Progenitor cell of endocrine pancreas (in vitro differentiated cells): ENCODE measurements at regions not wholly inside any gene's neighbourhood (a gene's known extent, or its start where the extent isn't known, plus 50 kb on each side); places are given as distances from the start of the nearest gene placed in this dataset.

Experiments
- DNase-seq: peaks from one replicate; pipeline ENCODE4 v3.0.0; 2021; ENCODE audit warnings: low spot score; ENCODE audit not compliant: unreplicated experiment
- H3K27ac Mint-ChIP-seq: 2 replicates; pipeline ENCODE4 v1.8.0; 2021; ENCODE audit warnings: mild to moderate bottlenecking, moderate library complexity, mixed read lengths
- H3K27me3 Mint-ChIP-seq: 2 replicates; pipeline ENCODE4 v1.8.0; 2021; ENCODE audit warnings: mixed read lengths
- H3K36me3 Mint-ChIP-seq: 2 replicates; pipeline ENCODE4 v1.8.0; 2022; ENCODE audit warnings: mixed read lengths; ENCODE audit not compliant: insufficient read depth
- H3K4me1 Mint-ChIP-seq: 2 replicates; pipeline ENCODE4 v1.8.0; 2021; ENCODE audit warnings: low read depth, mixed read lengths
- H3K4me3 Mint-ChIP-seq: 2 replicates; pipeline ENCODE4 v1.8.0; 2021; ENCODE audit warnings: low read depth, mild to moderate bottlenecking, moderate library complexity, mixed read lengths
- H3K9me3 Mint-ChIP-seq: 2 replicates; pipeline ENCODE4 v1.8.0; 2021; ENCODE audit warnings: low read depth, mixed read lengths
- CTCF ChIP-seq: fragments of 200-600 bp; sonication (generic); IDR thresholded peaks from one replicate; pipeline ENCODE4 v1.5.0; 2021; ENCODE audit warnings: antibody characterized with exemption, mild to moderate bottlenecking; ENCODE audit not compliant: unreplicated experiment

GRCh38 chr18:38966841-38967240, 1401.2 kb upstream of the CELF4 start:
- no peak for DNase-seq
- Mint-ChIP-seq H3K9me3 (no peaks in the 10 kb centered on the region), H3K36me3 (no peaks in the 10 kb centered on the region), H3K27me3 (no peaks in the 10 kb centered on the region), H3K4me3 (no peak overlapping the region), H3K27ac (no peak overlapping the region), H3K4me1 (peaks cover 2% of the 10 kb centered on the region)
- no peak for TF ChIP-seq CTCF

GRCh38 chr18:38963943-38964660, 1398.5 kb upstream of the CELF4 start:
- no peak for TF ChIP-seq CTCF
- Mint-ChIP-seq H3K27me3 (no peaks in the 10 kb centered on the region), H3K4me1 (peaks cover 5% of the 10 kb centered on the region), H3K36me3 (no peaks in the 10 kb centered on the region), H3K27ac (no peak overlapping the region), H3K9me3 (no peaks in the 10 kb centered on the region), H3K4me3 (no peak overlapping the region)
- DNase-seq, result no peak

- H3K4me3 Mint-ChIP-seq, result no peak overlapping the region
- H3K27me3 Mint-ChIP-seq, result no peaks in the 10 kb centered on the region
- H3K4me1 Mint-ChIP-seq, result peaks cover 5% of the 10 kb centered on the region
- DNase-seq, result no peak
- no peak for TF ChIP-seq CTCF
- H3K9me3 Mint-ChIP-seq, result no peaks in the 10 kb centered on the region
- H3K27ac Mint-ChIP-seq, result no peak overlapping the region
- H3K36me3 Mint-ChIP-seq, result no peaks in the 10 kb centered on the region
Observed at GRCh38 chr18:38961880-38962279, 1396.3 kb upstream of the CELF4 start.

GRCh38 chr18:38957736-38958135, 1392.1 kb upstream of the CELF4 start:
- no peak overlapping the region for H3K27ac Mint-ChIP-seq
- no peak for DNase-seq
- H3K4me1 Mint-ChIP-seq, result peaks cover 5% of the 10 kb centered on the region
- H3K36me3 Mint-ChIP-seq, result no peaks in the 10 kb centered on the region
- no peaks in the 10 kb centered on the region for H3K9me3 Mint-ChIP-seq
- no peaks in the 10 kb centered on the region for H3K27me3 Mint-ChIP-seq
- no peak overlapping the region for H3K4me3 Mint-ChIP-seq
- no peak for TF ChIP-seq CTCF

- no peak for DNase-seq
- no peak for TF ChIP-seq CTCF
- H3K36me3 Mint-ChIP-seq, result no peaks in the 10 kb centered on the region
- no peaks in the 10 kb centered on the region for H3K27me3 Mint-ChIP-seq
- H3K9me3 Mint-ChIP-seq, result no peaks in the 10 kb centered on the region
- H3K4me3 Mint-ChIP-seq, result no peak overlapping the region
- H3K4me1 Mint-ChIP-seq, result no peaks in the 10 kb centered on the region
- H3K27ac Mint-ChIP-seq, result no peak overlapping the region
Observed at GRCh38 chr18:38956068-38956467, 1390.5 kb upstream of the CELF4 start.
